H9 (cell line): ENCODE measurements at regions not wholly inside any gene's neighbourhood (a gene's known extent, or its start where the extent isn't known, plus 50 kb on each side); places are given as distances from the start of the nearest gene placed in this dataset.

Source experiments
- DNase-seq: peaks from one replicate; pipeline ENCODE4 v3.0.0-alpha.2; 2017
- H2AFZ ChIP-seq: one replicate; pipeline ENCODE4 v1.6.1; 2013; ENCODE audit warnings: mild to moderate bottlenecking, low read length, control low read depth, moderate library complexity
- H2AK5ac ChIP-seq: 2 replicates; pipeline ENCODE4 v1.6.1; 2013; ENCODE audit warnings: low read length, control low read depth, mixed read lengths; ENCODE audit not compliant: insufficient read length
- H2BK120ac ChIP-seq: one replicate; pipeline ENCODE4 v1.6.1; 2013; ENCODE audit warnings: low read depth, mild to moderate bottlenecking, low read length, control low read depth, inconsistent platforms; ENCODE audit not compliant: poor library complexity, severe bottlenecking
- H2BK12ac ChIP-seq: 2 replicates; pipeline ENCODE4 v1.6.1; 2013; ENCODE audit warnings: low read length, control low read depth, mixed read lengths, low read depth; ENCODE audit not compliant: insufficient read length
- H2BK15ac ChIP-seq: 2 replicates; pipeline ENCODE4 v1.6.1; 2013; ENCODE audit warnings: low read depth, low read length, control low read depth
- H2BK20ac ChIP-seq: one replicate; pipeline ENCODE4 v1.6.1; 2013; ENCODE audit warnings: low read depth, mild to moderate bottlenecking, low read length, control low read depth, inconsistent platforms; ENCODE audit not compliant: poor library complexity, severe bottlenecking
- H2BK5ac ChIP-seq: 2 replicates; pipeline ENCODE4 v1.6.1; 2013; ENCODE audit warnings: low read length, control low read depth, mixed read lengths; ENCODE audit not compliant: insufficient read length
- H3K14ac ChIP-seq: 2 replicates; pipeline ENCODE4 v1.6.1; 2013; ENCODE audit warnings: low read length, control low read depth; ENCODE audit not compliant: insufficient read depth
- H3K18ac ChIP-seq: 2 replicates; pipeline ENCODE4 v1.6.1; 2013; ENCODE audit warnings: low read depth, mild to moderate bottlenecking, mixed read lengths, low read length, control low read depth; ENCODE audit not compliant: insufficient read length
- H3K23ac ChIP-seq: 2 replicates; pipeline ENCODE4 v1.6.1; 2013; ENCODE audit warnings: low read length, control low read depth, mixed read lengths, low read depth; ENCODE audit not compliant: insufficient read length
- H3K23me2 ChIP-seq: 2 replicates; pipeline ENCODE4 v1.6.1; 2013; ENCODE audit warnings: low read depth, mild to moderate bottlenecking, mixed read lengths, low read length, control low read depth; ENCODE audit not compliant: insufficient read length, poor library complexity, severe bottlenecking
- H3K27ac ChIP-seq: 2 replicates; pipeline ENCODE4 v1.5.1; 2013; ENCODE audit warnings: low read length, control low read depth, mixed read lengths, low read depth; ENCODE audit not compliant: insufficient read length
- H3K27me3 ChIP-seq: 2 replicates; pipeline ENCODE4 v1.6.1; 2013; ENCODE audit warnings: low read length, control low read depth, inconsistent platforms; ENCODE audit not compliant: insufficient read depth
- H3K4ac ChIP-seq: 2 replicates; pipeline ENCODE4 v1.6.1; 2013; ENCODE audit warnings: low read depth, mild to moderate bottlenecking, control low read depth, inconsistent platforms, low read length, moderate library complexity
- H3K4me1 ChIP-seq: 2 replicates; pipeline ENCODE4 v1.6.1; 2013; ENCODE audit warnings: low read length, control low read depth, inconsistent platforms; ENCODE audit not compliant: insufficient read depth
- H3K4me2 ChIP-seq: 2 replicates; pipeline ENCODE4 v1.6.1; 2013; ENCODE audit warnings: low read length, control low read depth, mixed read lengths; ENCODE audit not compliant: insufficient read length, insufficient read depth
- H3K56ac ChIP-seq: 2 replicates; pipeline ENCODE4 v1.6.1; 2013; ENCODE audit warnings: low read depth, mild to moderate bottlenecking, mixed read lengths, low read length, control low read depth; ENCODE audit not compliant: insufficient read length
- H3K79me1 ChIP-seq: 2 replicates; pipeline ENCODE4 v1.6.1; 2013; ENCODE audit warnings: low read depth, mild to moderate bottlenecking, moderate library complexity, low read length, control low read depth, inconsistent platforms; ENCODE audit not compliant: insufficient read depth, poor library complexity, severe bottlenecking
- H3K79me2 ChIP-seq: 2 replicates; pipeline ENCODE4 v1.6.1; 2013; ENCODE audit warnings: low read length, control low read depth, inconsistent platforms; ENCODE audit not compliant: insufficient read depth
- H3K9ac ChIP-seq: 2 replicates; pipeline ENCODE4 v1.6.1; 2013; ENCODE audit warnings: low read length, control low read depth, mixed read lengths; ENCODE audit not compliant: insufficient read length; ENCODE audit errors: extremely low read depth
- H3K9me3 ChIP-seq: one replicate; pipeline ENCODE4 v1.6.1; 2013; ENCODE audit warnings: low read depth, low read length, inconsistent platforms; ENCODE audit not compliant: control insufficient read depth
- H3T11ph ChIP-seq: one replicate; pipeline ENCODE4 v1.6.1; 2013; ENCODE audit warnings: mild to moderate bottlenecking, low read length, control low read depth, inconsistent platforms
- H4K20me1 ChIP-seq: one replicate; pipeline ENCODE4 v1.6.1; 2013; ENCODE audit not compliant: control insufficient read depth, insufficient read length, insufficient read depth
- H4K5ac ChIP-seq: 2 replicates; pipeline ENCODE4 v1.6.1; 2013; ENCODE audit warnings: low read depth, mild to moderate bottlenecking, mixed read lengths, low read length, control low read depth; ENCODE audit not compliant: insufficient read length
- H4K8ac ChIP-seq: replicated peaks from 2 replicates; pipeline ENCODE4 v1.6.1; 2013; ENCODE audit warnings: low read length, control low read depth, mixed read lengths, low read depth; ENCODE audit not compliant: insufficient read length
- H4K91ac ChIP-seq: 2 replicates; pipeline ENCODE4 v1.6.1; 2013; ENCODE audit warnings: low read depth, mild to moderate bottlenecking, moderate library complexity, mixed read lengths, low read length, control low read depth; ENCODE audit not compliant: insufficient read length
- H3K27ac Mint-ChIP-seq, 3 experiments: 2 replicates in 2 of 3; 3 replicates in 1 of 3; pipeline ENCODE4 v1.8.0; 2020 to 2021; ENCODE audit warnings: mixed read lengths in 3 of 3, mild to moderate bottlenecking in 1 of 3, moderate library complexity in 1 of 3
- H3K27me3 Mint-ChIP-seq: 2 replicates; pipeline ENCODE4 v1.8.0; 2021; ENCODE audit warnings: low read depth, mild to moderate bottlenecking, moderate library complexity, mixed read lengths
- H3K36me3 Mint-ChIP-seq, 3 experiments: 2 replicates in 2 of 3; 3 replicates in 1 of 3; pipeline ENCODE4 v1.8.0; 2020 to 2021; ENCODE audit warnings: low read depth in 3 of 3, mixed read lengths in 3 of 3; ENCODE audit not compliant: insufficient read depth in 1 of 3
- H3K4me1 Mint-ChIP-seq, 2 experiments: 2 replicates each; pipeline ENCODE4 v1.8.0; 2020; ENCODE audit warnings: mixed read lengths in 2 of 2
- H3K4me3 Mint-ChIP-seq, 2 experiments: 2 replicates in 1 of 2; 3 replicates in 1 of 2; pipeline ENCODE4 v1.8.0; 2020 to 2021; ENCODE audit warnings: mild to moderate bottlenecking in 2 of 2, mixed read lengths in 2 of 2, moderate library complexity in 1 of 2
- H3K9me3 Mint-ChIP-seq, 2 experiments: 2 replicates in 1 of 2; 3 replicates in 1 of 2; pipeline ENCODE4 v1.8.0; 2020; ENCODE audit warnings: mild to moderate bottlenecking in 2 of 2, mixed read lengths in 2 of 2, moderate library complexity in 1 of 2
- WGBS: extraction: QIAGEN DNeasy Blood & Tissue Kit; methylation state at CpG from one replicate; pipeline ENCODE4 v1.1.7; 2013; ENCODE audit warnings: missing lambda C conversion rate, low lambda C conversion rate, mixed read lengths; ENCODE audit not compliant: insufficient read length; ENCODE audit errors: extremely low coverage; 5-methylcytosine and 5-hydroxymethylcytosine counted together
- TF ChIP-seq, protein P1 (sequence below): fragments of 200-600 bp; sonication (generic); conservative IDR thresholded peaks from 3 replicates; pipeline ENCODE4 v1.8.0; 2021; ENCODE audit warnings: antibody characterized with exemption, mild to moderate bottlenecking

- H2BK15ac ChIP-seq: no peak overlapping the region
Measured at GRCh38 chr2:215886022-215886421, 127.3 kb downstream of the MREG start.

More at GRCh38 chr2:215886022-215886421, 127.3 kb downstream of the MREG start:
- Histone ChIP-seq H3K4me2 (no peak overlapping the region), H3K23ac (no peak overlapping the region), H4K8ac (no peak overlapping the region), H2BK12ac (no peak overlapping the region), H2BK120ac (no peak overlapping the region), H2BK5ac (no peak overlapping the region), H3K9ac (no peak overlapping the region), H2AK5ac (no peak overlapping the region), H3K23me2 (no peaks in the 10 kb centered on the region), H2AFZ (no peak overlapping the region), H4K91ac (no peak overlapping the region), H3K4ac (no peak overlapping the region), H3K14ac (peak overlapping the region; percentile 1; the same call in 1 of the 2 replicates), H3T11ph (no peak overlapping the region), H3K18ac (no peak overlapping the region), H3K9me3 (no peaks in the 10 kb centered on the region), H3K79me2 (no peaks in the 10 kb centered on the region), H2BK20ac (no peak overlapping the region), H3K56ac (no peak overlapping the region), H4K5ac (no peak overlapping the region), H3K27ac (no peak overlapping the region), H3K4me1 (no peaks in the 10 kb centered on the region), H3K79me1 (no peaks in the 10 kb centered on the region), H4K20me1 (no peaks in the 10 kb centered on the region), H3K27me3 (no peaks in the 10 kb centered on the region)
- Mint-ChIP-seq H3K4me1 (peaks cover 0 to 2% of the 10 kb centered on the region in 2 experiments; a peak in 1 of 4 replicates), H3K4me3 (no peak overlapping the region), H3K36me3 (no peaks in the 10 kb centered on the region), H3K9me3 (peaks cover 0 to 3% of the 10 kb centered on the region in 2 experiments; a peak in 1 of 5 replicates), H3K27me3 (no peaks in the 10 kb centered on the region), H3K27ac (no peak overlapping the region)
- TF ChIP-seq, protein P1, sequence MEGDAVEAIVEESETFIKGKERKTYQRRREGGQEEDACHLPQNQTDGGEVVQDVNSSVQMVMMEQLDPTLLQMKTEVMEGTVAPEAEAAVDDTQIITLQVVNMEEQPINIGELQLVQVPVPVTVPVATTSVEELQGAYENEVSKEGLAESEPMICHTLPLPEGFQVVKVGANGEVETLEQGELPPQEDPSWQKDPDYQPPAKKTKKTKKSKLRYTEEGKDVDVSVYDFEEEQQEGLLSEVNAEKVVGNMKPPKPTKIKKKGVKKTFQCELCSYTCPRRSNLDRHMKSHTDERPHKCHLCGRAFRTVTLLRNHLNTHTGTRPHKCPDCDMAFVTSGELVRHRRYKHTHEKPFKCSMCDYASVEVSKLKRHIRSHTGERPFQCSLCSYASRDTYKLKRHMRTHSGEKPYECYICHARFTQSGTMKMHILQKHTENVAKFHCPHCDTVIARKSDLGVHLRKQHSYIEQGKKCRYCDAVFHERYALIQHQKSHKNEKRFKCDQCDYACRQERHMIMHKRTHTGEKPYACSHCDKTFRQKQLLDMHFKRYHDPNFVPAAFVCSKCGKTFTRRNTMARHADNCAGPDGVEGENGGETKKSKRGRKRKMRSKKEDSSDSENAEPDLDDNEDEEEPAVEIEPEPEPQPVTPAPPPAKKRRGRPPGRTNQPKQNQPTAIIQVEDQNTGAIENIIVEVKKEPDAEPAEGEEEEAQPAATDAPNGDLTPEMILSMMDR: no peak
- WGBS: no CpG with 5 or more reads among the region's 7 CpGs
- DNase-seq: no peak
